GM23338 (cell line): ENCODE measurements at regions not wholly inside any gene's neighbourhood (a gene's known extent, or its start where the extent isn't known, plus 50 kb on each side); places are given as distances from the start of the nearest gene placed in this dataset.

ENCODE experiments used
- ATAC-seq: fragments of 200-7000 bp; cut with Tn5 transposase; 3 replicates; pipeline ENCODE4 v1.9.1; 2020
- DNase-seq: peaks from one replicate; pipeline ENCODE4 v3.0.0-alpha.2; 2015; ENCODE audit warnings: low spot score
- H2AFZ ChIP-seq: fragments of 200-600 bp; sonication (generic); 2 replicates; pipeline ENCODE4 v1.8.0; 2016; ENCODE audit warnings: antibody characterized with exemption, mild to moderate bottlenecking, moderate library complexity
- H3F3A ChIP-seq: fragments of 200-600 bp; sonication (generic); replicated peaks from 2 replicates; pipeline ENCODE4 v1.8.0; 2017; ENCODE audit warnings: antibody characterized with exemption, mixed run types, low read depth
- H3K27ac ChIP-seq: fragments of 200-600 bp; sonication (generic); 2 replicates; pipeline ENCODE4 v1.6.1; 2016; ENCODE audit warnings: low read depth
- H3K27me3 ChIP-seq: fragments of 200-600 bp; sonication (generic); 2 replicates; pipeline ENCODE4 v1.8.0; 2016; ENCODE audit warnings: mild to moderate bottlenecking, mixed run types, moderate library complexity; ENCODE audit not compliant: insufficient read depth
- H3K36me3 ChIP-seq: fragments of 200-600 bp; sonication (generic); 2 replicates; pipeline ENCODE4 v1.8.0; 2016; ENCODE audit warnings: mild to moderate bottlenecking; ENCODE audit not compliant: insufficient read depth
- H3K4me1 ChIP-seq: fragments of 200-600 bp; sonication (generic); 2 replicates; pipeline ENCODE4 v1.8.0; 2016; ENCODE audit warnings: mild to moderate bottlenecking, moderate library complexity; ENCODE audit not compliant: insufficient read depth
- H3K4me2 ChIP-seq: fragments of 200-600 bp; sonication (generic); 2 replicates; pipeline ENCODE4 v1.7.1; 2017; ENCODE audit warnings: mixed run types
- H3K4me3 ChIP-seq: fragments of 200-600 bp; sonication (generic); 2 replicates; pipeline ENCODE4 v1.6.1; 2016; ENCODE audit warnings: mixed run types
- H3K79me2 ChIP-seq: fragments of 200-600 bp; sonication (generic); replicated peaks from 2 replicates; pipeline ENCODE4 v1.8.0; 2017; ENCODE audit warnings: mild to moderate bottlenecking; ENCODE audit not compliant: insufficient read depth
- H3K9me2 ChIP-seq: fragments of 200-600 bp; sonication (generic); 2 replicates; pipeline ENCODE4 v1.8.0; 2017; ENCODE audit not compliant: insufficient read depth
- H4K20me1 ChIP-seq: fragments of 200-600 bp; sonication (generic); replicated peaks from 2 replicates; pipeline ENCODE4 v1.8.0; 2017; ENCODE audit warnings: mild to moderate bottlenecking; ENCODE audit not compliant: insufficient read depth
- H3K27ac Mint-ChIP-seq: 2 replicates; pipeline ENCODE4 v1.8.0; 2020; ENCODE audit warnings: inconsistent platforms, mild to moderate bottlenecking, moderate library complexity, mixed read lengths
- H3K27me3 Mint-ChIP-seq: 3 replicates; pipeline ENCODE4 v1.8.0; 2022; ENCODE audit warnings: low read depth, mild to moderate bottlenecking, moderate library complexity, mixed read lengths, inconsistent platforms; ENCODE audit not compliant: insufficient read depth, poor library complexity
- H3K36me3 Mint-ChIP-seq: 3 replicates; pipeline ENCODE4 v1.8.0; 2021; ENCODE audit warnings: low read depth, mild to moderate bottlenecking, inconsistent platforms, moderate library complexity, mixed read lengths
- H3K4me1 Mint-ChIP-seq: 3 replicates; pipeline ENCODE4 v1.8.0; 2020; ENCODE audit warnings: mild to moderate bottlenecking, inconsistent platforms, mixed read lengths
- H3K4me3 Mint-ChIP-seq: 3 replicates; pipeline ENCODE4 v1.8.0; 2021; ENCODE audit warnings: moderate library complexity, mild to moderate bottlenecking, inconsistent platforms, mixed read lengths
- H3K9me3 Mint-ChIP-seq: 3 replicates; pipeline ENCODE4 v1.8.0; 2020; ENCODE audit warnings: moderate library complexity, mild to moderate bottlenecking, inconsistent platforms, mixed read lengths
- CREB1 ChIP-seq: fragments of 250-450 bp; sonication (Bioruptor Pico); IDR thresholded peaks from 2 replicates; pipeline ENCODE4 v1.5.0; 2020; ENCODE audit warnings: low read depth, mild to moderate bottlenecking, moderate library complexity
- EZH2 ChIP-seq: fragments of 200-600 bp; sonication (generic); IDR thresholded peaks from one replicate; pipeline ENCODE4 v1.8.0; 2017; ENCODE audit warnings: antibody characterized with exemption, mild to moderate bottlenecking, low read depth; ENCODE audit not compliant: unreplicated experiment
- JUNB ChIP-seq: IDR thresholded peaks from one replicate; pipeline ENCODE4 v1.6.1; 2016; ENCODE audit warnings: antibody characterized with exemption; ENCODE audit not compliant: unreplicated experiment
- POLR2AphosphoS5 ChIP-seq: IDR thresholded peaks from 2 replicates; pipeline ENCODE4 v1.6.1; 2016; ENCODE audit warnings: antibody characterized with exemption, low read depth
- STAT1 ChIP-seq: IDR thresholded peaks from one replicate; pipeline ENCODE4 v1.6.1; 2016; ENCODE audit warnings: antibody characterized with exemption; ENCODE audit not compliant: unreplicated experiment
- TF ChIP-seq, protein P1 (sequence below): IDR thresholded peaks from one replicate; pipeline ENCODE4 v1.6.1; 2018; ENCODE audit warnings: antibody characterized with exemption; ENCODE audit not compliant: unreplicated experiment
- TF ChIP-seq, protein P2 (sequence below): IDR thresholded peaks from 2 replicates; pipeline ENCODE4 v1.6.1; 2016; ENCODE audit warnings: antibody characterized with exemption
- TF ChIP-seq, protein P3 (sequence below): fragments of 250-450 bp; sonication (Bioruptor Pico); IDR thresholded peaks from 2 replicates; pipeline ENCODE4 v1.5.0; 2020; ENCODE audit warnings: mild to moderate bottlenecking, moderate library complexity

DNA sequence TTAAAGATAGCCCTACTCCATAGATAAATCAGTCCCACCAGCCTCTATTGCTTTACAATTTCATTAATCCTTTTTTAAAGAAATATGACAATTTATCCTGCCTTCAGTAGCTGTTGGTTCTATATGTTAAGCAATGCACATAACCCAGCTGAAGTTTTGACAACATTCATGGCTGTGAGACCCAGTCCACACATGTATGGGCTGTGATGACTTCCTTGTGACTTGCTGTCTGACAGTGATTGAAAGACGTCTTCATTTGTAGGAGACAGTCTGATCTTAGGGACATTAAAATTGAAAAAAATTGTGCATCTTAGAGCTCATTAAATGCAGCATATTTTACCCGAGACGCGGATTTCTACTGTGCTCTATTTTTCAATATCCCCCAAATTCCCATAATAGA is 252.0 kb upstream of the ASIC2 start (continued):
- TF ChIP-seq, protein P1, sequence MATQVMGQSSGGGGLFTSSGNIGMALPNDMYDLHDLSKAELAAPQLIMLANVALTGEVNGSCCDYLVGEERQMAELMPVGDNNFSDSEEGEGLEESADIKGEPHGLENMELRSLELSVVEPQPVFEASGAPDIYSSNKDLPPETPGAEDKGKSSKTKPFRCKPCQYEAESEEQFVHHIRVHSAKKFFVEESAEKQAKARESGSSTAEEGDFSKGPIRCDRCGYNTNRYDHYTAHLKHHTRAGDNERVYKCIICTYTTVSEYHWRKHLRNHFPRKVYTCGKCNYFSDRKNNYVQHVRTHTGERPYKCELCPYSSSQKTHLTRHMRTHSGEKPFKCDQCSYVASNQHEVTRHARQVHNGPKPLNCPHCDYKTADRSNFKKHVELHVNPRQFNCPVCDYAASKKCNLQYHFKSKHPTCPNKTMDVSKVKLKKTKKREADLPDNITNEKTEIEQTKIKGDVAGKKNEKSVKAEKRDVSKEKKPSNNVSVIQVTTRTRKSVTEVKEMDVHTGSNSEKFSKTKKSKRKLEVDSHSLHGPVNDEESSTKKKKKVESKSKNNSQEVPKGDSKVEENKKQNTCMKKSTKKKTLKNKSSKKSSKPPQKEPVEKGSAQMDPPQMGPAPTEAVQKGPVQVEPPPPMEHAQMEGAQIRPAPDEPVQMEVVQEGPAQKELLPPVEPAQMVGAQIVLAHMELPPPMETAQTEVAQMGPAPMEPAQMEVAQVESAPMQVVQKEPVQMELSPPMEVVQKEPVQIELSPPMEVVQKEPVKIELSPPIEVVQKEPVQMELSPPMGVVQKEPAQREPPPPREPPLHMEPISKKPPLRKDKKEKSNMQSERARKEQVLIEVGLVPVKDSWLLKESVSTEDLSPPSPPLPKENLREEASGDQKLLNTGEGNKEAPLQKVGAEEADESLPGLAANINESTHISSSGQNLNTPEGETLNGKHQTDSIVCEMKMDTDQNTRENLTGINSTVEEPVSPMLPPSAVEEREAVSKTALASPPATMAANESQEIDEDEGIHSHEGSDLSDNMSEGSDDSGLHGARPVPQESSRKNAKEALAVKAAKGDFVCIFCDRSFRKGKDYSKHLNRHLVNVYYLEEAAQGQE, result no peak
- TF ChIP-seq EZH2, result no peak
- no peak for TF ChIP-seq JUNB
- TF ChIP-seq STAT1, result no peak
- no peak for TF ChIP-seq CREB1 (CRISPR knock-in tag)
- TF ChIP-seq, protein P2, sequence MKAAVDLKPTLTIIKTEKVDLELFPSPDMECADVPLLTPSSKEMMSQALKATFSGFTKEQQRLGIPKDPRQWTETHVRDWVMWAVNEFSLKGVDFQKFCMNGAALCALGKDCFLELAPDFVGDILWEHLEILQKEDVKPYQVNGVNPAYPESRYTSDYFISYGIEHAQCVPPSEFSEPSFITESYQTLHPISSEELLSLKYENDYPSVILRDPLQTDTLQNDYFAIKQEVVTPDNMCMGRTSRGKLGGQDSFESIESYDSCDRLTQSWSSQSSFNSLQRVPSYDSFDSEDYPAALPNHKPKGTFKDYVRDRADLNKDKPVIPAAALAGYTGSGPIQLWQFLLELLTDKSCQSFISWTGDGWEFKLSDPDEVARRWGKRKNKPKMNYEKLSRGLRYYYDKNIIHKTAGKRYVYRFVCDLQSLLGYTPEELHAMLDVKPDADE, result no peak

DNA sequence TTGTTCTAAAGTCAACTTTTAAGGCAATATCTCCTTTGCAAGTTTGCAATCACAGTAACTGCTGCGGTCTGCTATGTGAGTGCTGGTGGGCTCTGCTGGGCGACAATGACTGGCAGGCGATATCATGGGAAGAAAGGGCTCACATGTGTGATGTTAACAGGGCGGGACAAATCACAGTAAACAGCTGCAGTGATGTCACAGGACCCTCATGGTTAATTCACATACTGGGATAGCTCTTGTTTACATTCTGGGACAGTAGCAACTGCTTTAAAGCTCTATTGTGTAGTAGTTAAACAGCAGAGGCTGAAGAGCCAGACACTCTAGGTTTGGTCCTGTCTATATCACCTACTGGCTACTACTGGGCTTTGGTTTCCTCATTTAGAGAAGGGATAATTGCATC is 257.2 kb upstream of the ASIC2 start:
- Histone ChIP-seq H3K79me2 (no peaks in the 10 kb centered on the region), H3K36me3 (no peaks in the 10 kb centered on the region), H4K20me1 (no peaks in the 10 kb centered on the region), H3K27ac (no peak overlapping the region), H3K27me3 (no peaks in the 10 kb centered on the region), H3K4me2 (no peak overlapping the region), H3F3A (no peaks in the 10 kb centered on the region), H3K4me1 (0 out of 2 replicates have a peak, but pooled peaks cover 5% of the 10 kb centered on the region), H3K4me3 (no peak overlapping the region), H3K9me2 (0 out of 2 replicates have a peak, but pooled peaks cover 6% of the 10 kb centered on the region), H2AFZ (no peak overlapping the region)
- no peak overlapping the region for H3K4me3 Mint-ChIP-seq
- no peaks in the 10 kb centered on the region for H3K36me3 Mint-ChIP-seq
- H3K27me3 Mint-ChIP-seq, result peaks cover 2% of the 10 kb centered on the region
- ATAC-seq (no peak), DNase-seq (no peak)
- H3K4me1 Mint-ChIP-seq, result peaks cover 11% of the 10 kb centered on the region
- no peaks in the 10 kb centered on the region for H3K9me3 Mint-ChIP-seq
- H3K27ac Mint-ChIP-seq, result no peak overlapping the region
- TF ChIP-seq JUNB (no peak), CREB1 (CRISPR knock-in tag) (no peak), EZH2 (no peak), POLR2AphosphoS5 (no peak)
- TF ChIP-seq, protein P1, result no peak
- TF ChIP-seq, protein P3, sequence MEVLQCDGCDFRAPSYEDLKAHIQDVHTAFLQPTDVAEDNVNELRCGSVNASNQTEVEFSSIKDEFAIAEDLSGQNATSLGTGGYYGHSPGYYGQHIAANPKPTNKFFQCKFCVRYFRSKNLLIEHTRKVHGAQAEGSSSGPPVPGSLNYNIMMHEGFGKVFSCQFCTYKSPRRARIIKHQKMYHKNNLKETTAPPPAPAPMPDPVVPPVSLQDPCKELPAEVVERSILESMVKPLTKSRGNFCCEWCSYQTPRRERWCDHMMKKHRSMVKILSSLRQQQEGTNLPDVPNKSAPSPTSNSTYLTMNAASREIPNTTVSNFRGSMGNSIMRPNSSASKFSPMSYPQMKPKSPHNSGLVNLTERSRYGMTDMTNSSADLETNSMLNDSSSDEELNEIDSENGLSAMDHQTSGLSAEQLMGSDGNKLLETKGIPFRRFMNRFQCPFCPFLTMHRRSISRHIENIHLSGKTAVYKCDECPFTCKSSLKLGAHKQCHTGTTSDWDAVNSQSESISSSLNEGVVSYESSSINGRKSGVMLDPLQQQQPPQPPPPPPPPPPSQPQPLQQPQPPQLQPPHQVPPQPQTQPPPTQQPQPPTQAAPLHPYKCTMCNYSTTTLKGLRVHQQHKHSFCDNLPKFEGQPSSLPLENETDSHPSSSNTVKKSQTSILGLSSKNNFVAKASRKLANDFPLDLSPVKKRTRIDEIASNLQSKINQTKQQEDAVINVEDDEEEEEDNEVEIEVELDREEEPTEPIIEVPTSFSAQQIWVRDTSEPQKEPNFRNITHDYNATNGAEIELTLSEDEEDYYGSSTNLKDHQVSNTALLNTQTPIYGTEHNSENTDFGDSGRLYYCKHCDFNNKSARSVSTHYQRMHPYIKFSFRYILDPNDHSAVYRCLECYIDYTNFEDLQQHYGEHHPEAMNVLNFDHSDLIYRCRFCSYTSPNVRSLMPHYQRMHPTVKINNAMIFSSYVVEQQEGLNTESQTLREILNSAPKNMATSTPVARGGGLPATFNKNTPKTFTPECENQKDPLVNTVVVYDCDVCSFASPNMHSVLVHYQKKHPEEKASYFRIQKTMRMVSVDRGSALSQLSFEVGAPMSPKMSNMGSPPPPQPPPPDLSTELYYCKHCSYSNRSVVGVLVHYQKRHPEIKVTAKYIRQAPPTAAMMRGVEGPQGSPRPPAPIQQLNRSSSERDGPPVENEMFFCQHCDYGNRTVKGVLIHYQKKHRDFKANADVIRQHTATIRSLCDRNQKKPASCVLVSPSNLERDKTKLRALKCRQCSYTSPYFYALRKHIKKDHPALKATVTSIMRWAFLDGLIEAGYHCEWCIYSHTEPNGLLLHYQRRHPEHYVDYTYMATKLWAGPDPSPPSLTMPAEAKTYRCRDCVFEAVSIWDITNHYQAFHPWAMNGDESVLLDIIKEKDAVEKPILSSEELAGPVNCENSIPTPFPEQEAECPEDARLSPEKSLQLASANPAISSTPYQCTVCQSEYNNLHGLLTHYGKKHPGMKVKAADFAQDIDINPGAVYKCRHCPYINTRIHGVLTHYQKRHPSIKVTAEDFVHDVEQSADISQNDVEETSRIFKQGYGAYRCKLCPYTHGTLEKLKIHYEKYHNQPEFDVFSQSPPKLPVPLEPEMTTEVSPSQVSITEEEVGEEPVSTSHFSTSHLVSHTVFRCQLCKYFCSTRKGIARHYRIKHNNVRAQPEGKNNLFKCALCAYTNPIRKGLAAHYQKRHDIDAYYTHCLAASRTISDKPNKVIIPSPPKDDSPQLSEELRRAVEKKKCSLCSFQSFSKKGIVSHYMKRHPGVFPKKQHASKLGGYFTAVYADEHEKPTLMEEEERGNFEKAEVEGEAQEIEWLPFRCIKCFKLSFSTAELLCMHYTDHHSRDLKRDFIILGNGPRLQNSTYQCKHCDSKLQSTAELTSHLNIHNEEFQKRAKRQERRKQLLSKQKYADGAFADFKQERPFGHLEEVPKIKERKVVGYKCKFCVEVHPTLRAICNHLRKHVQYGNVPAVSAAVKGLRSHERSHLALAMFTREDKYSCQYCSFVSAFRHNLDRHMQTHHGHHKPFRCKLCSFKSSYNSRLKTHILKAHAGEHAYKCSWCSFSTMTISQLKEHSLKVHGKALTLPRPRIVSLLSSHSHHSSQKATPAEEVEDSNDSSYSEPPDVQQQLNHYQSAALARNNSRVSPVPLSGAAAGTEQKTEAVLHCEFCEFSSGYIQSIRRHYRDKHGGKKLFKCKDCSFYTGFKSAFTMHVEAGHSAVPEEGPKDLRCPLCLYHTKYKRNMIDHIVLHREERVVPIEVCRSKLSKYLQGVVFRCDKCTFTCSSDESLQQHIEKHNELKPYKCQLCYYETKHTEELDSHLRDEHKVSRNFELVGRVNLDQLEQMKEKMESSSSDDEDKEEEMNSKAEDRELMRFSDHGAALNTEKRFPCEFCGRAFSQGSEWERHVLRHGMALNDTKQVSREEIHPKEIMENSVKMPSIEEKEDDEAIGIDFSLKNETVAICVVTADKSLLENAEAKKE (CRISPR knock-in tag), result no peak
